ENCODE measurements at regions not wholly inside any gene's neighbourhood (a gene's known extent, or its start where the extent isn't known, plus 50 kb on each side); places are given as distances from the start of the nearest gene placed in this dataset.

DNA sequence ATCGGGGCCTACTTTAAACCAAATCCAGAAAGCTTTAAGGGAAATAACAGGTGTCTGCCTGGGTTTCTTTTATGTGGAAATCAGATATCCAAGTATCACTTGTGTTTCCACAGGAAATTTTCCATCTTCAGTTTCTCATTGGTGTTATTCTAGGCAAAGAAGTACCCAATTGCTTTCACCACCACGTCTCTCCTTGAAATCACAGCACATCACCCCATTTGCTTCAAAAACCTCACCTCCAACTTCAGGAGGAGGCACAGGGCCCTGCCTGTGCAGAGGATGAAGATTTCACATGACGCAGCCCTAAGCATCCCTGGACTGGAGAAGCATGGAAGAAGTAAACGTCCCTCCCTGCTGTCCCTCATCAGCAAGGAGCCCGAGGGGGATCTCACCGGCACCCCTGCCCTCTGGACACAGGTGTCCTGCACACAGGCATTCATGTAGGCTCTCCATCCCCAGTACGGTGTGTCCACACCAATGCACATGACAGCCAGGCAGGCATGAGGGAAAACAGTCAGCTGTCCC is 182.3 kb downstream of the TBXT start:
- DNase-seq (ENCODE audit: low spot score) = no peak
- ATAC-seq (ENCODE audit: insufficient number of reproducible peaks, low FRiP score, low read depth) = no peak
- no peak overlapping the region for H3K27ac ChIP-seq
- H3K36me3 ChIP-seq = no peaks in the 10 kb centered on the region
- no peak overlapping the region for H3K4me3 ChIP-seq
- peaks cover 0 to 18% of the 10 kb centered on the region in 2 donors for H3K4me1 ChIP-seq (ENCODE audit: control insufficient read depth in 1 of 2, low read depth in 2 of 2)
- H3K27me3 ChIP-seq (replicated peaks; ENCODE audit: insufficient read depth) = peaks cover 4% of the 10 kb centered on the region
- TF ChIP-seq, protein P1, sequence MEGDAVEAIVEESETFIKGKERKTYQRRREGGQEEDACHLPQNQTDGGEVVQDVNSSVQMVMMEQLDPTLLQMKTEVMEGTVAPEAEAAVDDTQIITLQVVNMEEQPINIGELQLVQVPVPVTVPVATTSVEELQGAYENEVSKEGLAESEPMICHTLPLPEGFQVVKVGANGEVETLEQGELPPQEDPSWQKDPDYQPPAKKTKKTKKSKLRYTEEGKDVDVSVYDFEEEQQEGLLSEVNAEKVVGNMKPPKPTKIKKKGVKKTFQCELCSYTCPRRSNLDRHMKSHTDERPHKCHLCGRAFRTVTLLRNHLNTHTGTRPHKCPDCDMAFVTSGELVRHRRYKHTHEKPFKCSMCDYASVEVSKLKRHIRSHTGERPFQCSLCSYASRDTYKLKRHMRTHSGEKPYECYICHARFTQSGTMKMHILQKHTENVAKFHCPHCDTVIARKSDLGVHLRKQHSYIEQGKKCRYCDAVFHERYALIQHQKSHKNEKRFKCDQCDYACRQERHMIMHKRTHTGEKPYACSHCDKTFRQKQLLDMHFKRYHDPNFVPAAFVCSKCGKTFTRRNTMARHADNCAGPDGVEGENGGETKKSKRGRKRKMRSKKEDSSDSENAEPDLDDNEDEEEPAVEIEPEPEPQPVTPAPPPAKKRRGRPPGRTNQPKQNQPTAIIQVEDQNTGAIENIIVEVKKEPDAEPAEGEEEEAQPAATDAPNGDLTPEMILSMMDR (IDR thresholded peaks at IDR 0.05) = no peak
- H3K9me3 ChIP-seq = no peaks in the 10 kb centered on the region

DNA sequence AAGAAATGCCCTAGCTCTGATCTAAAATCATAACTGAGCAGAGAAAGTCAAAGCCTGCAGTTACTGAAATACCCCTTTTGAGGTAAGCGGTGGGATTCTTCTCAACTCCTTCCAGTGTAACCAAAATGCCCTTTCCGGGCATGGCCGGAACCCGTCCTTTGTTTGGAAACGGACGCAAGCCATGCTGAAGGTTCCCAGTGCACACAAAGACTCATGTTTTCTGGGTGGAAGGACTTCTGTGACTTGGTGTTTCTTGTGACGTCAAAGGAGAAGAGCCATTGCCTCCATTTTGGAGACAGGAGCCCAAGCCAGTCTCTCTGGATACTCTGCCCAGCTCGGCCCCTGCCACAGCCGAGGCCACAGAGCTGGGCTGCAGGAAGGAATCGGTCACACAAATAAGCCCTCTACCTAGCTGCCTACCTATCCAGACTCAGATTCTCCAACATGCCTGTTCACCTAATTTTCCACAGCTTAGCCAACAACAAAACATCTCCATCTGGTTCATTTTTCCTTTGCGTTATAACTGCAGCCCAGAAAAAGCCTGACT is 182.8 kb downstream of the TBXT start:
- H3K36me3 ChIP-seq = no peaks in the 10 kb centered on the region
- no peak overlapping the region for H3K27ac ChIP-seq
- H3K27me3 ChIP-seq (replicated peaks; ENCODE audit: insufficient read depth) = peaks cover 4% of the 10 kb centered on the region
- H3K4me3 ChIP-seq = no peak overlapping the region
- H3K9me3 ChIP-seq = no peaks in the 10 kb centered on the region
- H3K4me1 ChIP-seq (ENCODE audit: control insufficient read depth in 1 of 2, low read depth in 2 of 2) = peaks cover 0 to 18% of the 10 kb centered on the region in 2 donors
- ATAC-seq (ENCODE audit: insufficient number of reproducible peaks, low FRiP score, low read depth) = no peak
- TF ChIP-seq, protein P1 (IDR thresholded peaks at IDR 0.05) = no peak
- DNase-seq (ENCODE audit: low spot score) = no peak

DNA sequence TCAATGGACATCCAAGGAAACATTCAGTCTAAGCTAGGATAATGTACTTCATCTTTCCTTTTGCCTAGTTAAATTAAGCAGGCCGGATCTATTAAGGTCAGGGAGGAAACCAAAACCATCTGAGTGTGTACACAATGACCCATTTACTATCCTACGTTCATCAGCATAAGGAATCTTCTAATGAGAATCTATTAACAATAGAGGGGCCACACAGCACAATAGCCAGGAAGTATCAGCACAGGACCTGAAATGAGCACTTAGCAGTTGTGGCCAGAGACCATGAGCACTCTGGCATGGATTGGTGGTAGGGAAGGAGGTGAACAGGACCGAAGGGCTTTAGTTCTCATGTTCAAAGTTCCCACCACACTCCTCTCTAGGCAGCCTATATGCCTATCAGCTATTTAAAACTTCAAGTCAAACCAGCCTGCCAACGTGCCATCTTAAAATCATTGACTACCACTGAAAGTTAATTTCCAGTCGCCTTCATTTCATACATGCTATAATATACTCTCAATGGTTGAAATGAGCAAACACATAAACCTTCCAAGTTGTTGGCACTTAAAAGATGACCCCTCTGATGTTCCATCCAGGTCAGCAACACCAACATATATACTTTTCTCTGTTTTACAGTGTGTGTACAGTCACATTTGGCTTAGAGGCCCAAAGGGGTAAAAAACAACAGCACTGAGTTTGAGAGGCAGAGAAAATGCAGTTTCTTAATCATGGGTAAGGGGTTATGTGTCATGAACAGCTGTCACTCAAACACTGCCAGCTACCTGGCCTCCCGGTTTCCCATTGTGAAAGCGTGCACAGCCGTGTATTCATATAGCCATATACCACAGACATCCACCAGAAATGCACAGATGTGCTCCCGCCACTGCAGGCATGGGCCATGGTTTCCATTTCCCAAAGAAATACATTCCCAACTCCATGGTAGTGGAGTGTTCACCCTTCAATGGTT is 184.3 kb downstream of the TBXT start:
- Histone ChIP-seq H3K27ac (no peak overlapping the region), H3K27me3 (replicated peaks; ENCODE audit: insufficient read depth) (peaks cover 4% of the 10 kb centered on the region), H3K36me3 (no peaks in the 10 kb centered on the region), H3K9me3 (no peaks in the 10 kb centered on the region), H3K4me1 (ENCODE audit: control insufficient read depth in 1 of 2, low read depth in 2 of 2) (peaks cover 0 to 15% of the 10 kb centered on the region in 2 donors), H3K4me3 (no peak overlapping the region)
- TF ChIP-seq, protein P1 (IDR thresholded peaks at IDR 0.05) = no peak
- ATAC-seq (ENCODE audit: insufficient number of reproducible peaks, low FRiP score, low read depth) = no peak
- no peak for DNase-seq (ENCODE audit: low spot score)

DNA sequence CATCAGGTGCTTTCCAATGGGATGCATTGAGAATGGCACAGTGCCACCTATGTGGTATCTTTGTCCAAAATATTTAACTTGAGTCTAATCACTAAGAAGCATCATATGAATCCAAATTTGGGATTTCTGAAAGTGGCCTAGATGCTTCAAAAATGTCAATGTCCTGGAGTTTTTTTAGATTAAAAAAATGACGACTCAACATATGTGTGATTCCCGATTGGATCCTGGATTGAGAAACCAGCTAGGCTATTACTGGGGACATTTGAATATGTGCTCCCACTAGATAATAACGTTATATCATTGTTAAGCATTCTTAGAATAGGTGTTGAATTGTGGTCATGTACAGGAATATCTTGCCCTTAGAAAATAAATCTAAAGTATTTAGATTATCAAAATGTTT is 189.2 kb downstream of the TBXT start:
- no peak for DNase-seq (ENCODE audit: low spot score)
- H3K4me3 ChIP-seq = no peak overlapping the region
- H3K27ac ChIP-seq = no peak overlapping the region
- no peaks in the 10 kb centered on the region for H3K9me3 ChIP-seq
- H3K4me1 ChIP-seq (ENCODE audit: control insufficient read depth in 1 of 2, low read depth in 2 of 2) = no peaks in the 10 kb centered on the region
- TF ChIP-seq, protein P1 (IDR thresholded peaks at IDR 0.05) = no peak
- no peaks in the 10 kb centered on the region for H3K27me3 ChIP-seq (replicated peaks; ENCODE audit: insufficient read depth)
- no peak for ATAC-seq (ENCODE audit: insufficient number of reproducible peaks, low FRiP score, low read depth)
- H3K36me3 ChIP-seq = no peaks in the 10 kb centered on the region

DNA sequence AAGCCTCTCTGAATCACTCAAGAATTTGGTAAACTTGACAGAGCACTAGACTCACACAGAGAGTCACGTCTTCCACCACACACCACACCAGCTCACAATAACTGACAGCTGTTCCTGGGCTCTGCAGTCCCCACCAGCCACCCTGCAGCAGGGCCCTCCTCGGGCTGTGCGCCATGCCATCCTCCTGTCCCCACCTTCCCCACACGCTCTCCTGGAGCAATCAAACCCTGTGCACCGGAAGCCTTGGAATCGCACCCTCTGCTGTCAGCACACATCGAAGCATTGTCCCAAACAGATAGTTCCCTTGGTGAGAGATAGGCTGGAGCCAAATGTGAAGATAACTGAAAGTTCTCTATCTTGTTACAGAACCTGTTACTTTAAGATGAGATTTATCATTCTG is 191.0 kb downstream of the TBXT start:
- Histone ChIP-seq H3K9me3 (no peaks in the 10 kb centered on the region), H3K27ac (no peak overlapping the region), H3K36me3 (no peaks in the 10 kb centered on the region), H3K4me3 (no peak overlapping the region), H3K4me1 (ENCODE audit: control insufficient read depth in 1 of 2, low read depth in 2 of 2) (no peaks in the 10 kb centered on the region), H3K27me3 (replicated peaks; ENCODE audit: insufficient read depth) (no peaks in the 10 kb centered on the region)
- ATAC-seq (ENCODE audit: insufficient number of reproducible peaks, low FRiP score, low read depth) = no peak
- no peak for DNase-seq (ENCODE audit: low spot score)
- TF ChIP-seq, protein P1 (IDR thresholded peaks at IDR 0.05) = no peak

Data from thoracic aorta (tissue), 2 donors.